SIG-M5 (cell line): ENCODE measurements at regions not wholly inside any gene's neighbourhood (a gene's known extent, or its start where the extent isn't known, plus 50 kb on each side); places are given as distances from the start of the nearest gene placed in this dataset.
"Not testable (repeated sequence)": the region's sequence is repeated elsewhere in the genome, so short reads cannot be mapped to it uniquely, and the experiment has no call there.

Experiments
- DNase-seq: peaks from one replicate; lab custom pipeline; 2025; lab: John Stamatoyannopoulos, UW

- DNase-seq: no peak
Observed at GRCh38 chr2:59791004-59791618, 762.3 kb downstream of the BCL11A start.

- DNase-seq: no peak
Observed at GRCh38 chr2:59790186-59791003, 763.1 kb downstream of the BCL11A start.

- DNase-seq: no peak
Observed at GRCh38 chr2:59789523-59789922, 763.9 kb downstream of the BCL11A start.

GRCh38 chr2:59787095-59787494 is 766.4 kb downstream of the BCL11A start:
- DNase-seq: no peak

- DNase-seq: no peak
Observed at GRCh38 chr2:59786684-59787083, 766.8 kb downstream of the BCL11A start.

- DNase-seq: no peak
Observed at GRCh38 chr2:59779571-59779970, 773.9 kb downstream of the BCL11A start.

GRCh38 chr2:59777120-59777519 is 776.3 kb downstream of the BCL11A start:
- no peak for DNase-seq

GRCh38 chr2:59776726-59777008 is 776.8 kb downstream of the BCL11A start:
- DNase-seq: no peak

- DNase-seq: no peak
Observed at GRCh38 chr2:59774821-59775433, 778.5 kb downstream of the BCL11A start.

- DNase-seq: no peak
Observed at GRCh38 chr2:59770651-59771050, 782.8 kb downstream of the BCL11A start.

- no peak for DNase-seq
Observed at GRCh38 chr2:59761966-59762365, 791.5 kb downstream of the BCL11A start.

GRCh38 chr2:59756150-59756549 is 797.3 kb downstream of the BCL11A start:
- DNase-seq: no peak

GRCh38 chr2:59754011-59754735 is 799.3 kb downstream of the BCL11A start:
- no peak for DNase-seq

- DNase-seq: no peak
Observed at GRCh38 chr2:59752512-59752911, 800.9 kb downstream of the BCL11A start.

- no peak for DNase-seq
Observed at GRCh38 chr2:59752071-59752470, 801.4 kb downstream of the BCL11A start.

GRCh38 chr2:59751214-59751613 is 802.2 kb downstream of the BCL11A start:
- not testable (repeated sequence) for DNase-seq

GRCh38 chr2:59746291-59746690 is 807.2 kb downstream of the BCL11A start:
- no peak for DNase-seq

GRCh38 chr2:59745085-59745484 is 808.4 kb downstream of the BCL11A start:
- no peak for DNase-seq

GRCh38 chr2:59744436-59744835 is 809.0 kb downstream of the BCL11A start:
- no peak for DNase-seq

- DNase-seq: no peak
Observed at GRCh38 chr2:59741840-59742239, 811.6 kb downstream of the BCL11A start.

GRCh38 chr2:59739166-59739565 is 814.3 kb downstream of the BCL11A start:
- DNase-seq: no peak

GRCh38 chr2:59737299-59737698 is 816.2 kb downstream of the BCL11A start:
- no peak for DNase-seq

GRCh38 chr2:59734743-59735142 is 818.7 kb downstream of the BCL11A start:
- DNase-seq: no peak
